Eye (tissue), 1 donor: ENCODE measurements at regions not wholly inside any gene's neighbourhood (a gene's known extent, or its start where the extent isn't known, plus 50 kb on each side); places are given as distances from the start of the nearest gene placed in this dataset.
"Not testable (repeated sequence)": the region's sequence is repeated elsewhere in the genome, so short reads cannot be mapped to it uniquely, and the experiment has no call there.

Experiments used
- DNase-seq: peaks from one replicate; pipeline ENCODE4 v3.0.0-alpha.2; 2015

- DNase-seq = no peak
Measured at GRCh38 chr9:104980039-104980654, 52.2 kb upstream of the ABCA1 start.

- no peak for DNase-seq
Measured at GRCh38 chr9:104981543-104982129, 53.7 kb upstream of the ABCA1 start.

DNA sequence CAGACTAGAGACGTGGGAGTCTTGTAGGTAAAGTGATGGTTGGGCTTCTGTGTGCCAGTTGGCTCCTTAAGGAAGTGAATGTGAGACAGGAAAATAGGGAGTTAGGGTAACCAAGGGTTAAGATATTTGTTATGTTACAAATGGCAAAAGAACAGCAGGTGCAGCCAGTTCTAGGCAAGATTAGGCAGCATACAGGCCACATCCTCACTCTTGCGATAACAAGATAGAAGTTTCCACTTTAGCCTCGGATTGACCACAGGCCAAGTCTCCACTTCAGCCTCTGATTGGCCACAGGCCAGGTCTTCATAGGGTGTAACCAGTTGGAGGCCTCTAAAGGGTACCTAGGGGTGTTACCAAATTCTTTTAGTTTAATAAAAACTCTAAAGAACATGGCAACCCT, 54.6 kb upstream of the ABCA1 start:
- DNase-seq = no peak

DNA sequence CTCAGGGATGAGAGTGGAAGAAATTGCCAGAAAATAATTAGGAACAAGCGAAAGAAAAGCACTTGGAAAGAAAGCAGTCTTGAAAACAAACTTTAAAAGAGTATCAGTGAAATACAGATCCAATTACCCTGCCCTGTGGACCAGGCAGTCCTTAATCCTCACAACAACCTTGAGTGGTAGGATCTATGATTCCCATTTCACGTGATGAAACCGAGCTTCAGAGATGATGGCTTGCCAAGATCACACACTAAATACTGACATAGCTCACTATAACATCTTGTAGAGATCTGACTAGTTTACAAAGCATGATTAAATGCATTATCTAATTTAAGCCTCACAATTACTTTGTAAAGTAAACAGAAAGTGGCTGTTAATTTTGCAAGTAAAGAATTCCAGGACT, 55.5 kb upstream of the ABCA1 start:
- DNase-seq = no peak

DNA sequence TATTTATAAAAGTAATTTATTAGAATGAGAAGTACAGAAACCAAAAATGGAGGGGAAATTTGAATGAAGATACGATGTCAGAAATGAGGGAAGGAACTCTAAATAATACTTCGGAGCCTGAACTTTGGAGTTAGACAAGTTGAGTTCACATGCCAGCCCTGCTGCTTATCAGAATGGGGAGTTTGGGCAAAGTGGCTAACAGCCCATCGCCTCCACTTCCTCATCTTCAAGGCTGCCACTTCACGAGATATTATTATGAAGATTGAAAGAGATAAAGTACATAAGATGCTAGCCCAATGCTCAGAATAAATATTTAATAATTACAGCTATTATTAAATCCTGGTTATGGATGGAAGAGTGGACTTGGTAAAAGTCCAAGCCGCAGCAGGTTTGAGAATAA, 56.2 kb upstream of the ABCA1 start:
- no peak for DNase-seq

- no peak for DNase-seq
Measured at GRCh38 chr9:104984542-104984941, 56.6 kb upstream of the ABCA1 start.

- DNase-seq = no peak
Measured at GRCh38 chr9:104984948-104985347, 57.0 kb upstream of the ABCA1 start.

DNA sequence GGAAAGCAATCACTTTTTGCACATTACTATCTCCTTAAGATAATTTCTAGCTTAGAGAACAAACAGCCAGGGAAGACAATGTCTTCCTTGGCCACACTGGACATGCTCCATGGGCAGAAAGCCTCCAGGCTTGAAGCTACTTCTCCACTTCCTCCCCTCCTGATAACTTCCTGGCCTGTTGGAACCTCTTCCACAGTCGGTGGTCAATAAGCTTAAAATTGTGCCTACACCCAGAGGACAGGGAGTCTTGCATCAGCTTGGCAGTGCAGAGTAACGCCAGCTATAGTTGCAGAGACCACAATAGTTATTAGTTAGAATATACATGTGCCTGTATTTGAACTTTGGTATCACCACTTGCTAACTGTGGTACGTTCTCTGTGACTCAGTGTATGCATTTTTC, 58.1 kb upstream of the ABCA1 start:
- DNase-seq = no peak

DNA sequence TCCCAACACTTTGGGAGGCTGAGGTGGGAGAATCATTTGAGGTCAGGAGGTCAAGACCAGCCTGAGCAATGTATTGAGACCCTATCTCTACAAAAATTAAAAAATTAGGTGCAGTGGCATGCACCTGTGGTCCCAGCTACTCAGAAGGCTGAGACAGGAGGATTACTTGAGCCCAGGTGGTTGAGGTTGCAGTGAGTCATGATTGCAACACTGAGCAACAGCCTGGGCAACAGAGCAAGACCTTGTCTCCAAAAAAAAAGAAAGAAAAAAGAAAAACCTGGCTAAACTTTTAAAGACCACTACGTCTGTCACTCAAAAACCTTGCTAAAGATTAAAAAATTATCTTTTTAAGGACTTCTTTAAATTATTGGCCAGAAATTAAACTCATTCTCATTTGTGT, 59.8 kb upstream of the ABCA1 start:
- no peak for DNase-seq

DNA sequence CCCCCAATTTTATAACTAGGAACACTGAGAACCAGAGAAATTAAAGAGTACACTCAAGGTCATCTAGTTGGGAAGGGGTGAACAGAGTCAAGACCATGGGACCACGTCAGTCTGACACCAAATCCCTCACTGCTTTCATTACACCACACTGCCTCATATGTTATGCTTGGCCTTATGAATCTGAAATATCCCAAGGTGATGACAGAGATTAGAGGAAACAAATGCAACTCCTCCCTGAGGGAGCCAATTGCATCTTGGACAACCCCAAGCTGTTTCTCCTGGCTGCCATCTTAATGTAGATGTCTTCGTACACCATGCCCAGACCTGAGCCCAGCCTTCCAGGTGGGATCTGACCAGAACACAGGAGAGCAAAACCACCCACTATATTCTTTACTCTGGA, 60.6 kb upstream of the ABCA1 start:
- DNase-seq = no peak

DNA sequence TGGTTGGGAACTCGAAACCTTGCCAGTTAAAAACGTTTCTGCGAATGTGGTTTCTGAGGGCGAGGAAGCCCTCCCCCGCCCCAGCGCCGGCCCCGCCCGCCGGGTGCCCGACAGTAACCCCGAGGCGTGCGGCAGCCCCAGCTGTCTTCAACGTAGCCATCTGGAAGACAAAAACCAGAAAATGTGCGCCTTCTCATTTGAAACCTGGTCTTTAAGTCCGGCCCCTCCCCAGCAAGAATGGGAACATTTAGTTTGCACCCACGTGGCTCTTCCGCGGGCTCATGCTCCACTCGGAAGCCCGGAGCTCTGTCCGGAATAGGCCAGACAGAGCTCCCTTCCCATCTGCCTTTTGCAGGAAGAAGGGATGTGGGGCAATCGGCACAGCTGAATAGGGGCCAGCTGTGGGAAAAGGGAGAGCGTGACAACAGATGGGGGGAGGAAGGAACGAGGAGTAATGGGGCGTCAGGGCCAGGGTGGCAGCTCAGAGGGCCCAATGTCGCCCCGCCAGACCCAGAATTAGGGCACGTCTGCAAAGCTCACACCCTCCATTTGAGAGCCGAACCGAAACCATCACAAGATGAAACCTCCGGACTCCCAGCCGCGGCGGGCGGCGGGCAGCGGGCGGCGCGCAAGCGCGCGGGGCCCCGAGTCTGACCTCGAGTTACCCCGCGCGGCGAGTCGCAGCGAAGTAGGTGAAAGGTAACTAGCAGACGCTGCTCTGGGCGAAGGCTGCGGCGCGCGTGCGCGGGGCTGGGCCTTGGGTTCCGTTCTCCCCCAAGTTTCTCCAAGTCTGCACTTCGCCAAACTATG, 63.4 kb upstream of the ABCA1 start:
- DNase-seq = peak; percentile 91

DNA sequence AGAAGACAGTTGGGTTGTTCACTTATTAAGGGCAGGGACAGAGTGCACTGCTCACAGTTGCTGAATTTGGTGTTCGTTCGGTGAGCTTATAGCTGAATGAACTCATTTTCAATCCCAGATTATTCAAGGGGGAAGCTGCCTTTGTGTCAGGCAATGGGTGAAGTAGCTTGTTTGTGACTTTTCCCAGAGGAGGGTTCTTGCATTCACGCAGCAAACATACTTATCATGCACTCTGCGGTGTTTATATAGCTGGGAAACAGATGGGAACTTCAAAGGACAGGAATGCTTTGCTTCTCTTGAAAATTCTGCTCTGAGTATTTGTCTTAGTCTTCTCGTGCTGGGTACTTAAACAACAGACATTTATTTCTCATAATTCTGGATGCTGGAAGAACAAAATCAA, 64.7 kb upstream of the ABCA1 start:
- peak; percentile 65 for DNase-seq

GRCh38 chr9:104993291-104993963, 65.5 kb upstream of the ABCA1 start:
- DNase-seq = peak; percentile 83

DNA sequence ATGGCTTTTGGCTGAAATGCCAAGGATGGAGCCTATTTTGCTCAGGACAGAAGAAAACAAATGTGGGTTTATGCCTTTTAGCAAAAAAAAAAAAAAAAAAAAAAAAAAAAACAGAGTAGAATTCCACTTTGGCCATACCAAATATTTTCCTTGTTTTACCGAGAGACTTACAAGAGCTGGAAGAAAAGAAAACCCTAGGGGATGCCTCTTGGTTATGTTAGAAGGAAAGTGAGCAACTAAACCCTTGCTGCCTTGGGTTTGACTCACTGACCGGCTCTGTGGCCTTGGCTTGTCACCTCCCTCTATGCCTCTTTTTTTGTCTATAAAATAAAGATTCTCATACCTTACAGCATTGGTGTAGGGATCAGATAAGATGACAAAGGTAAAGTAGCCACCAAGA, 69.6 kb upstream of the ABCA1 start:
- DNase-seq = no peak

DNA sequence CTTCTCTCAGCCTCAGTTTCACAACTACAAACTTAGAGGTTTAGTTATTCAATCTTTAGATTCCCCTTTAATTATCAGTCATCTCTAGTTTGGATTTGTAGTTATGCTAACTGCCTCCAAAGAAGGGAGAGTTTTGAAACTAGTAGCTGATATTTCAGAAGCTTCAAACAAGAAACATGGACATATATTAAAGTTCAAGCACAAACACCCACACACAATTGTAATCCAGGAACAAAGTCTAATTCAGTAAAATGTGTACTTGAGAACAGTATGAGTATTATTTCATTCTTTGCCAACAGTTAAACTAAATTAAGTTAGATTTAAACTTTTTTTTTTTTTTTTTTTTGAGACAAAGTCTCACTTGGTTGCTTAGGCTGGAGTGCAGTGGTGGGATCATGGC, 71.2 kb upstream of the ABCA1 start:
- DNase-seq = no peak

- not testable (repeated sequence) for DNase-seq
Measured at GRCh38 chr9:105000529-105000928, 72.6 kb upstream of the ABCA1 start.

GRCh38 chr9:105004466-105005090, 76.6 kb upstream of the ABCA1 start:
- no peak for DNase-seq

DNA sequence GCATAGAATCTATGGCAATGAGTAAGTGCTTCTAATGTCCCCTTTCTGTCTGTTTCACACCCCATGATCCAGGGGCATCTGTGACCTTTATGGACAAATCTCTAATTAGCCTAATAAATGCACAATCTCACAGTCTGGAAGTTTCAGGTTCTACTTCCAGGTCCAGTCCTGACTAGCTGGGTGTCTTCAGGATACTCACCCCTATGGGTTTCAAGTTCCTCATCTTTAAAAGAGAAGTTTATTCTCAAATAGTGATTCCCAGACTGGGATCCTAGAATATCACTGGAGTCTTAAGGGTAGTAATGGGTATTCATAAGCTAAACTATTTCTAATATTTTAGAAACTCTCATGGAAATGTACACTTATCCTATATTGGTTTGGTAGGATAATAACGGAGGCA, 77.2 kb upstream of the ABCA1 start:
- DNase-seq = no peak

- DNase-seq = no peak
Measured at GRCh38 chr9:105006514-105006913, 78.6 kb upstream of the ABCA1 start.

- DNase-seq = no peak
Measured at GRCh38 chr9:105007143-105007542, 79.2 kb upstream of the ABCA1 start.

- not testable (repeated sequence) for DNase-seq
Measured at GRCh38 chr9:105010089-105010488, 82.1 kb upstream of the ABCA1 start.

- no peak for DNase-seq
Measured at GRCh38 chr9:105021917-105022316, 94.0 kb upstream of the ABCA1 start.

- DNase-seq = not testable (repeated sequence)
Measured at GRCh38 chr9:105022545-105022944, 94.6 kb upstream of the ABCA1 start.
